Transverse colon (tissue), 4 donors: ENCODE measurements at regions not wholly inside any gene's neighbourhood (a gene's known extent, or its start where the extent isn't known, plus 50 kb on each side); places are given as distances from the start of the nearest gene placed in this dataset.

ENCODE experiments used
- DNase-seq: peaks from one replicate; pipeline ENCODE4 v3.0.0-alpha.2; 2019
- H3K27ac ChIP-seq, 4 donors: fragments of 200-600 bp; sonication (generic); 2 replicates each; pipeline ENCODE4 v1.5.1; 2016 to 2018; ENCODE audit warnings: inconsistent platforms in 4 of 4
- H3K27me3 ChIP-seq: fragments of 200-600 bp; sonication (generic); 2 replicates; pipeline ENCODE4 v1.5.1; 2017; ENCODE audit warnings: inconsistent platforms
- H3K36me3 ChIP-seq, 4 donors: fragments of 200-600 bp; sonication (generic); 2 replicates each; pipeline ENCODE4 v1.5.1; 2017 to 2019; ENCODE audit warnings: inconsistent platforms in 4 of 4
- H3K4me1 ChIP-seq, 4 donors: fragments of 200-600 bp; sonication (generic); 2 replicates each; pipeline ENCODE4 v1.5.1; 2017 to 2020; ENCODE audit warnings: inconsistent platforms in 4 of 4
- H3K4me3 ChIP-seq, 4 donors: fragments of 200-600 bp; sonication (generic); 1 replicate in 1 of 4; 2 replicates in 3 of 4; pipeline versions ENCODE4 v1.5.1 to v1.6.1; 2017 to 2019; ENCODE audit warnings: inconsistent platforms in 4 of 4
- H3K9me3 ChIP-seq, 2 donors: fragments of 200-600 bp; sonication (generic); 2 replicates each; pipeline ENCODE4 v1.5.1; 2017 to 2019; ENCODE audit warnings: inconsistent platforms in 2 of 2
- EP300 ChIP-seq: sonication (generic); formaldehyde crosslinking; IDR thresholded peaks from one replicate; pipeline ENCODE4 v1.6.1; 2017; ENCODE audit warnings: antibody characterized with exemption, low read depth
- POLR2A ChIP-seq: fragments of 450-650 bp; IDR thresholded peaks from one replicate; pipeline ENCODE4 v1.6.1; 2016; ENCODE audit warnings: antibody characterized with exemption, mild to moderate bottlenecking, moderate library complexity
- POLR2AphosphoS5 ChIP-seq, 3 donors: sonication (generic); formaldehyde crosslinking; IDR thresholded peaks; one replicate each; pipeline ENCODE4 v1.6.1; 2016; ENCODE audit warnings: antibody characterized with exemption in 3 of 3
- WGBS, 2 donors: methylation state at CpG; one replicate each; pipeline ENCODE4 v1.1.5; 2018; ENCODE audit warnings: low coverage in 1 of 2; 5-methylcytosine and 5-hydroxymethylcytosine counted together
- in situ Hi-C, 4 donors: fragments of 200-750 bp; cut with MboI; loops; one replicate each; pipeline versions ENCODE4 v1.15.0 to v1.15.1; 2017; ENCODE audit warnings: low sequenced_read_pairs in 3 of 4, low pct_ligation_motif_present in 1 of 4, low pct_unique_long_range_greater_than_20kb in 1 of 4
- intact Hi-C: fragments of 100-400 bp; cut with DNase I; formaldehyde crosslinking; loops from one replicate; pipeline ENCODE4 v1.15.1; 2023; ENCODE audit warnings: low total_unique reads
- TF ChIP-seq, protein P1 (sequence below), 5 experiments: fragments of 200-600 bp in 3 of 5; fragments of 450-650 bp in 2 of 5; sonication (generic) in 3 of 5; IDR thresholded peaks; 1 replicate in 2 of 5; 2 replicates in 3 of 5; pipeline ENCODE4 v1.5.1; 2016 to 2017; ENCODE audit warnings: antibody characterized with exemption in 5 of 5, inconsistent platforms in 3 of 5, mild to moderate bottlenecking in 2 of 5, moderate library complexity in 1 of 5

DNA sequence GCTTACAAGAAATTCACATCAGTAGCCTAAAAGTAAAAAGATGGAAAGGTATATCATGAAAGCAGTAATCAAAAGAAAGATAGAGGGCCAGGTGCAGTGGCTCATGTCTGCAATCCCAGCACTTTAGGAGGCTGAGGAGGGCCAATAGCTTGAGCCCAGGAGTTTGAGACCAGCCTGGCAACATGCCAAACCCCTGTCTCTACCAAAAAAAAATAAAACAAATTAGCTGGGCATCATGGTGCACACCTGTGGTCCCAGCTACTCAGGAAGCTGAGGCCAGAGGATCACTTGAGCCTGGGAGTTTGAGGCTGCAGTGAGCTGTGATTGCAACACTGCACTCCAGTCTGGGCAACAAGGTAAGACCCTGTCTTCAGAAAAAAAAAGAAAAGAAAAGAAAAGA, 55.5 kb downstream of the GSPT2 start:
- intact Hi-C loops = no loop called here
- Histone ChIP-seq H3K27ac (no peak overlapping the region), H3K4me1 (no peaks in the 10 kb centered on the region), H3K36me3 (no peaks in the 10 kb centered on the region), H3K27me3 (no peaks in the 10 kb centered on the region), H3K9me3 (no peaks in the 10 kb centered on the region), H3K4me3 (no peak overlapping the region)
- no peak for DNase-seq
- in situ Hi-C loops = no loop called here
- no peak for TF ChIP-seq POLR2AphosphoS5 (IDR thresholded peaks at IDR 0.05)
- TF ChIP-seq EP300 = no peak
- TF ChIP-seq, protein P1, sequence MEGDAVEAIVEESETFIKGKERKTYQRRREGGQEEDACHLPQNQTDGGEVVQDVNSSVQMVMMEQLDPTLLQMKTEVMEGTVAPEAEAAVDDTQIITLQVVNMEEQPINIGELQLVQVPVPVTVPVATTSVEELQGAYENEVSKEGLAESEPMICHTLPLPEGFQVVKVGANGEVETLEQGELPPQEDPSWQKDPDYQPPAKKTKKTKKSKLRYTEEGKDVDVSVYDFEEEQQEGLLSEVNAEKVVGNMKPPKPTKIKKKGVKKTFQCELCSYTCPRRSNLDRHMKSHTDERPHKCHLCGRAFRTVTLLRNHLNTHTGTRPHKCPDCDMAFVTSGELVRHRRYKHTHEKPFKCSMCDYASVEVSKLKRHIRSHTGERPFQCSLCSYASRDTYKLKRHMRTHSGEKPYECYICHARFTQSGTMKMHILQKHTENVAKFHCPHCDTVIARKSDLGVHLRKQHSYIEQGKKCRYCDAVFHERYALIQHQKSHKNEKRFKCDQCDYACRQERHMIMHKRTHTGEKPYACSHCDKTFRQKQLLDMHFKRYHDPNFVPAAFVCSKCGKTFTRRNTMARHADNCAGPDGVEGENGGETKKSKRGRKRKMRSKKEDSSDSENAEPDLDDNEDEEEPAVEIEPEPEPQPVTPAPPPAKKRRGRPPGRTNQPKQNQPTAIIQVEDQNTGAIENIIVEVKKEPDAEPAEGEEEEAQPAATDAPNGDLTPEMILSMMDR (IDR thresholded peaks at IDR 0.05) = no peak
- no peak for TF ChIP-seq POLR2A

DNA sequence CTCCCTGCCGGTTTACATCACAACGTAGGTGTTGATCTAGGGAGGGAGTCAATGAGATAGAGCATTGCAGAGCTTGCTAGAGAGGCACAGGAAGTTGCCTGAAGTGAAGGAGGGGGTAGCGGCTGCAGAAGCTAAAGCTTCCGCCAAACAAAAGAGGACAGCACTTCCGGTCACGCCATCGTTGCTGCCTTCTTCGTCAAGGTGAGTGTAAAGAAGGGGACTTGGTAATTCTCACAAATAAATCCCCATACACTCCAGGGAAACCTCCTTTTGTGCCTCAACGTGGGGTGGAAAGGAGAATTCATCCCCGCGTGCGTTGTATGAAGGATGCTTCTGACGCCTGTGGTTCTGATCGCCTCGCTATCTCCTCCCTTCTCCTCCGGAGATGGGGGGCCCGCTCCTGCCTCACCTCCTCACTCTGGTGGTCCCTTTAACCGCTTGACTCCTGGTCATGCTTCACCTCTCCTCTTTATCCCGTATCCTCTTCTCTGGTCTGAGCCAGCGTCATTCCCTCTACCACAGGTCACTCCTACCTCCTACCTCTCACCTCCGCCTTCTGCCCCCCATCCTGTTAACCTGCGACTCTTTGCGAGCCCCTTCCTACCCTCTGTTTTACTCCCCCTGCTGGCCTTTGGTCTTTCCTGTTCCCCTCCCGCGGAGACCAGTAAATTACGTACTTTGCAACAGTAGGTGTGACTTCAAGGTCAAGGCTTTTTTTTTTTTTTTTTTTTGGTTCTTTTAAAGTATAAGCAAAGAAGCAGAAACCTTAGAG, 59.9 kb downstream of the GSPT2 start:
- Histone ChIP-seq H3K27me3 (no peaks in the 10 kb centered on the region), H3K36me3 (no peaks in the 10 kb centered on the region), H3K9me3 (no peaks in the 10 kb centered on the region), H3K4me1 (peaks cover 0 to 9% (median 0%) of the 10 kb centered on the region in 4 donors), H3K27ac (peak overlapping the region; percentile 67 to 85 (median 80)), H3K4me3 (peak overlapping the region; percentile 31 to 69 (median 54))
- 0 to 31% methylated on average over 1 to 26 of the region's 26 CpGs for WGBS, 2 donors
- in situ Hi-C loops = no loop called here
- intact Hi-C loops = no loop called here
- peak; percentile 69 for DNase-seq
- TF ChIP-seq EP300 (no peak), POLR2A (peak; percentile 34), POLR2AphosphoS5 (IDR thresholded peaks at IDR 0.05) (peak in 1 of 3 donors; percentile 38)
- TF ChIP-seq, protein P1 (IDR thresholded peaks at IDR 0.05) = peak in 4 of 5 experiments; percentile 8 to 54 (median 24)

DNA sequence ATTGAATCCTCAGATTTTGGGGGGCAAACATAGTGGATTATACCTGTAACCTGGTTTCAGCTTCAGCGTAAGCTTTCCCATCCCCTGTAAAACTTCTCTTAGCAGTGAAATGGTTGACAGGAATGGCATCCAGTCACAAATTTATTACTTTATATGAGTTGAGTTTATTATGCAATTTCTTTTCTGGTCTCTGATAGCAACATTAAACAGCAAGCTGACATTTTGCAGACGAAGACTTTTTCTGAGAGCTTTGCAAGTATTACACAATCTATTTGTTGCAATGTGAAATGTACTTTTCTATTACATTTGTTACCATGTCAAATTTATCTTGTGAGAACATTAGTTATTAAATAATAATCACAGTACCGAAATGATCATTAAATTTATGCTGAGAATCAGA, 60.6 kb downstream of the GSPT2 start:
- intact Hi-C loops = no loop called here
- in situ Hi-C loops = no loop called here
- Histone ChIP-seq H3K27ac (peak overlapping the region; percentile 67 to 85 (median 80)), H3K4me1 (peaks cover 0 to 9% (median 0%) of the 10 kb centered on the region in 4 donors), H3K36me3 (no peaks in the 10 kb centered on the region), H3K27me3 (no peaks in the 10 kb centered on the region), H3K9me3 (no peaks in the 10 kb centered on the region), H3K4me3 (peak overlapping the region in 2 of 4 donors; percentile 43 to 69)
- WGBS, 2 donors = 20 to 46% methylated on average over 1 to 3 of the region's 3 CpGs
- no peak for TF ChIP-seq POLR2AphosphoS5 (IDR thresholded peaks at IDR 0.05)
- no peak for TF ChIP-seq POLR2A
- no peak for TF ChIP-seq EP300
- TF ChIP-seq, protein P1 (IDR thresholded peaks at IDR 0.05) = no peak
- no peak for DNase-seq

DNA sequence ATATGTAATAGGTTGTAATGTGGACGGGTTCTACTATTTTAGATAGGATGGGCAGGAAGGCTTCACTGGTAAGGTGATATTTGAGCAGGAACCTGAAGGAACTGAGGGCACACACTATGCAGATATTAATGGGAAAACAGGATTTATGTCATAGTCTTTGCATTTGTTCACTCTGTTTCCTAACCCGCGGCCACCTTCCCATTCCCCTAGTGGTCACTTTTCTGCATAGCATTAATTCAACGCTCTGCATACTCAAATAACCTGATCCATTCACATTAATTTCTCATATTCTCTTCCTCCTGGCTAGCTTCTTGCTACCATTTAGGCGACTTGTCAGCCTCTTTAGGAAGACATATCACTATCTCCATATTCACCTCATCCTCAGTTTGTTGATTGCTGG, 61.5 kb downstream of the GSPT2 start:
- TF ChIP-seq POLR2AphosphoS5 (IDR thresholded peaks at IDR 0.05) (no peak), POLR2A (no peak), EP300 (no peak)
- TF ChIP-seq, protein P1 (IDR thresholded peaks at IDR 0.05) = no peak
- 71 to 94% methylated on average over 2 to 5 of the region's 5 CpGs for whole genome bisulfite sequencing, 2 donors
- intact Hi-C loops = no loop called here
- no peak for DNase-seq
- H3K27me3 ChIP-seq = no peaks in the 10 kb centered on the region
- no peaks in the 10 kb centered on the region for H3K9me3 ChIP-seq
- in situ Hi-C loops = no loop called here
- peaks cover 0 to 9% (median 0%) of the 10 kb centered on the region in 4 donors for H3K4me1 ChIP-seq
- no peak overlapping the region for H3K27ac ChIP-seq
- no peaks in the 10 kb centered on the region for H3K36me3 ChIP-seq
- H3K4me3 ChIP-seq = no peak overlapping the region
